ENCODE measurements at regions not wholly inside any gene's neighbourhood (a gene's known extent, or its start where the extent isn't known, plus 50 kb on each side); places are given as distances from the start of the nearest gene placed in this dataset.

GRCh38 chr20:39270837-39271604 is 308.9 kb downstream of the DHX35 start:
- H3K4me3 ChIP-seq (ENCODE audit: low read depth, low read length) = no peak overlapping the region
- DNase-seq (ENCODE audit: low read depth) = no peak
- TF ChIP-seq CTCF (conservative IDR thresholded peaks at IDR 0.05; ENCODE audit: low read depth, low read length) = no peak

- no peak for DNase-seq (ENCODE audit: low read depth)
- TF ChIP-seq CTCF (conservative IDR thresholded peaks at IDR 0.05; ENCODE audit: low read depth, low read length) = no peak
- H3K4me3 ChIP-seq (ENCODE audit: low read depth, low read length) = no peak overlapping the region
Measured at GRCh38 chr20:39269493-39270217, 307.5 kb downstream of the DHX35 start.

GRCh38 chr20:39268981-39269461 is 306.9 kb downstream of the DHX35 start:
- DNase-seq (ENCODE audit: low read depth) = no peak
- peak; percentile 89 for TF ChIP-seq CTCF (conservative IDR thresholded peaks at IDR 0.05; ENCODE audit: low read depth, low read length)
- no peak overlapping the region for H3K4me3 ChIP-seq (ENCODE audit: low read depth, low read length)

- no peak for DNase-seq (ENCODE audit: low read depth)
- TF ChIP-seq CTCF (conservative IDR thresholded peaks at IDR 0.05; ENCODE audit: low read depth, low read length) = no peak
- H3K4me3 ChIP-seq (ENCODE audit: low read depth, low read length) = no peak overlapping the region
Measured at GRCh38 chr20:39268491-39268951, 306.4 kb downstream of the DHX35 start.

GRCh38 chr20:39266989-39267388 is 304.8 kb downstream of the DHX35 start:
- no peak for TF ChIP-seq CTCF (conservative IDR thresholded peaks at IDR 0.05; ENCODE audit: low read depth, low read length)
- no peak for DNase-seq (ENCODE audit: low read depth)
- H3K4me3 ChIP-seq (ENCODE audit: low read depth, low read length) = no peak overlapping the region

- peak; percentile 48 for DNase-seq (ENCODE audit: low read depth)
- TF ChIP-seq CTCF (conservative IDR thresholded peaks at IDR 0.05; ENCODE audit: low read depth, low read length) = peak; percentile 98
- H3K4me3 ChIP-seq (ENCODE audit: low read depth, low read length) = no peak overlapping the region
Measured at GRCh38 chr20:39264506-39265172, 302.5 kb downstream of the DHX35 start.

All from epithelial cell of proximal tubule (primary cell).